Neural cell (in vitro differentiated cells): ENCODE measurements at regions not wholly inside any gene's neighbourhood (a gene's known extent, or its start where the extent isn't known, plus 50 kb on each side); places are given as distances from the start of the nearest gene placed in this dataset.

Experiments used
- H2AFZ ChIP-seq: fragments of 200-600, 300-800 bp; sonication (generic), shearing (Covaris generic); 2 replicates; pipeline ENCODE4 v1.6.0; 2014; ENCODE audit warnings: low read depth, mild to moderate bottlenecking, antibody characterized with exemption, low read length, moderate library complexity
- H3F3A ChIP-seq: fragments of 200-600 bp; shearing (Covaris generic); 2 replicates; pipeline ENCODE4 v1.6.1; 2016; ENCODE audit warnings: mild to moderate bottlenecking, moderate library complexity, mixed read lengths, antibody characterized with exemption, low read length; ENCODE audit not compliant: insufficient read depth, poor library complexity, severe bottlenecking
- H3K27ac ChIP-seq: fragments of 200-600, 300-800 bp; sonication (generic), shearing (Covaris generic); 2 replicates; pipeline ENCODE4 v1.5.1; 2014; ENCODE audit warnings: mild to moderate bottlenecking, low read length, moderate library complexity
- H3K27me3 ChIP-seq: fragments of 300-800, 200-600 bp; sonication (generic), shearing (Covaris generic); 2 replicates; pipeline ENCODE4 v1.6.0; 2014; ENCODE audit warnings: mild to moderate bottlenecking, low read depth, low read length, moderate library complexity; ENCODE audit not compliant: insufficient read depth
- H3K36me3 ChIP-seq: fragments of 300-800, 200-600 bp; sonication (generic), shearing (Covaris generic); 2 replicates; pipeline ENCODE4 v1.5.1; 2014; ENCODE audit warnings: mild to moderate bottlenecking, antibody characterized with exemption, low read length, moderate library complexity; ENCODE audit not compliant: insufficient read depth
- H3K4me2 ChIP-seq: fragments of 300-800, 200-600 bp; sonication (generic), shearing (Covaris generic); 2 replicates; pipeline ENCODE4 v1.6.0; 2014; ENCODE audit warnings: mild to moderate bottlenecking, low read length
- H3K4me3 ChIP-seq: fragments of 300-800, 200-600 bp; sonication (generic), shearing (Covaris generic); 2 replicates; pipeline ENCODE4 v1.5.1; 2014; ENCODE audit warnings: mild to moderate bottlenecking, low read length, moderate library complexity
- H3K79me2 ChIP-seq: fragments of 200-600 bp; shearing (Covaris generic); replicated peaks from 2 replicates; pipeline ENCODE4 v1.6.0; 2014; ENCODE audit warnings: mild to moderate bottlenecking, low read length, moderate library complexity; ENCODE audit not compliant: insufficient read depth
- H3K9ac ChIP-seq: fragments of 300-800, 200-600 bp; sonication (generic), shearing (Covaris generic); 2 replicates; pipeline ENCODE4 v1.6.1; 2016; ENCODE audit warnings: mild to moderate bottlenecking, low read length, mixed read lengths
- H3K9me2 ChIP-seq: fragments of 200-600 bp; shearing (Covaris generic); 2 replicates; pipeline ENCODE4 v1.6.1; 2016; ENCODE audit warnings: mild to moderate bottlenecking, low read length, mixed read lengths; ENCODE audit not compliant: insufficient read depth
- H3K9me3 ChIP-seq: fragments of 200-600, 300-800 bp; sonication (generic), shearing (Covaris generic); 2 replicates; pipeline ENCODE4 v1.6.1; 2016; ENCODE audit warnings: mild to moderate bottlenecking, mixed run types, low read length, moderate library complexity, mixed read lengths
- H4K20me1 ChIP-seq: fragments of 200-600 bp; shearing (Covaris generic); 2 replicates; pipeline ENCODE4 v1.6.1; 2016; ENCODE audit warnings: mild to moderate bottlenecking, mixed run types; ENCODE audit not compliant: insufficient read depth
- CTCF ChIP-seq: fragments of 450-650 bp; IDR thresholded peaks from 2 replicates; pipeline ENCODE4 v1.5.1; 2014; ENCODE audit warnings: antibody characterized with exemption, mild to moderate bottlenecking, moderate library complexity; ENCODE audit not compliant: poor library complexity, severe bottlenecking
- EP300 ChIP-seq: fragments of 450-650 bp; conservative IDR thresholded peaks from 2 replicates; pipeline ENCODE4 v1.6.1; 2014; ENCODE audit warnings: antibody characterized with exemption, mild to moderate bottlenecking, moderate library complexity; ENCODE audit not compliant: poor library complexity, severe bottlenecking
- EZH2 ChIP-seq: fragments of 200-600, 300-800 bp; shearing (Covaris generic), sonication (generic); IDR thresholded peaks from 2 replicates; pipeline ENCODE4 v1.6.1; 2014; ENCODE audit warnings: antibody characterized with exemption, low read length, borderline replicate concordance, mild to moderate bottlenecking; ENCODE audit not compliant: insufficient read depth, poor library complexity, severe bottlenecking
- MXI1 ChIP-seq: fragments of 450-650 bp; conservative IDR thresholded peaks from 2 replicates; pipeline ENCODE4 v1.6.1; 2014; ENCODE audit warnings: antibody characterized with exemption, mild to moderate bottlenecking; ENCODE audit not compliant: poor library complexity, severe bottlenecking
- POLR2AphosphoS5 ChIP-seq: IDR thresholded peaks from 2 replicates; pipeline ENCODE4 v1.6.1; 2012
- RAD21 ChIP-seq: fragments of 450-650 bp; conservative IDR thresholded peaks from 2 replicates; pipeline ENCODE4 v1.6.1; 2014; ENCODE audit warnings: antibody characterized with exemption, mild to moderate bottlenecking, moderate library complexity
- SMC3 ChIP-seq: fragments of 450-650 bp; conservative IDR thresholded peaks from 2 replicates; pipeline ENCODE4 v1.6.1; 2014; ENCODE audit warnings: antibody characterized with exemption, mild to moderate bottlenecking, moderate library complexity; ENCODE audit not compliant: poor library complexity
- TAF1 ChIP-seq: IDR thresholded peaks from 2 replicates; pipeline ENCODE4 v1.6.1; 2012; ENCODE audit warnings: low read depth
- TF ChIP-seq, protein P1 (sequence below): IDR thresholded peaks from 2 replicates; pipeline ENCODE4 v1.6.1; 2012; ENCODE audit warnings: borderline replicate concordance

DNA sequence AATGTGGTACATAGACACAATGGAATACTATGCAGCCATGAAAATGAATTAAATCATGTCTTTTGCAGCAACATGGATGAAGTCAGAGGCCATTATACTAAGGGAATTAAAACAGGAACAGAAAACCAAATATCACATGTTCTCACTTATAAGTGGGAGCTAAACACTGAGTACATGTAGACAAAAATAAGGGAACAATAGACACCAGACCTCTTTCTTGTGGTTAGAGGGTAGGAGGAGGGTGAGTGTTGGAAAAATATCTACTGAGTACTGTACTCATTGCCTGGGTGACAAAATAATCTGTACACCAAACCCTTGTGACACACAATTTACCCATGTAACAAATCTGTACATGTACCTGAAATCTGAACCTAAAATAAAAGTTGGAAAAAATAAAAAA is 59.1 kb upstream of the ANO5 start:
- H3K9ac ChIP-seq = no peak overlapping the region
- H3K27ac ChIP-seq = no peak overlapping the region
- no peaks in the 10 kb centered on the region for H3K79me2 ChIP-seq
- H2AFZ ChIP-seq = no peak overlapping the region
- H3K9me3 ChIP-seq = no peaks in the 10 kb centered on the region
- no peak overlapping the region for H3K4me2 ChIP-seq
- H3F3A ChIP-seq = no peaks in the 10 kb centered on the region
- no peaks in the 10 kb centered on the region for H4K20me1 ChIP-seq
- TF ChIP-seq POLR2AphosphoS5 = no peak
- TF ChIP-seq EP300 = no peak
- TF ChIP-seq CTCF = no peak
- no peak for TF ChIP-seq SMC3
- TF ChIP-seq EZH2 = no peak
- TF ChIP-seq, protein P1, sequence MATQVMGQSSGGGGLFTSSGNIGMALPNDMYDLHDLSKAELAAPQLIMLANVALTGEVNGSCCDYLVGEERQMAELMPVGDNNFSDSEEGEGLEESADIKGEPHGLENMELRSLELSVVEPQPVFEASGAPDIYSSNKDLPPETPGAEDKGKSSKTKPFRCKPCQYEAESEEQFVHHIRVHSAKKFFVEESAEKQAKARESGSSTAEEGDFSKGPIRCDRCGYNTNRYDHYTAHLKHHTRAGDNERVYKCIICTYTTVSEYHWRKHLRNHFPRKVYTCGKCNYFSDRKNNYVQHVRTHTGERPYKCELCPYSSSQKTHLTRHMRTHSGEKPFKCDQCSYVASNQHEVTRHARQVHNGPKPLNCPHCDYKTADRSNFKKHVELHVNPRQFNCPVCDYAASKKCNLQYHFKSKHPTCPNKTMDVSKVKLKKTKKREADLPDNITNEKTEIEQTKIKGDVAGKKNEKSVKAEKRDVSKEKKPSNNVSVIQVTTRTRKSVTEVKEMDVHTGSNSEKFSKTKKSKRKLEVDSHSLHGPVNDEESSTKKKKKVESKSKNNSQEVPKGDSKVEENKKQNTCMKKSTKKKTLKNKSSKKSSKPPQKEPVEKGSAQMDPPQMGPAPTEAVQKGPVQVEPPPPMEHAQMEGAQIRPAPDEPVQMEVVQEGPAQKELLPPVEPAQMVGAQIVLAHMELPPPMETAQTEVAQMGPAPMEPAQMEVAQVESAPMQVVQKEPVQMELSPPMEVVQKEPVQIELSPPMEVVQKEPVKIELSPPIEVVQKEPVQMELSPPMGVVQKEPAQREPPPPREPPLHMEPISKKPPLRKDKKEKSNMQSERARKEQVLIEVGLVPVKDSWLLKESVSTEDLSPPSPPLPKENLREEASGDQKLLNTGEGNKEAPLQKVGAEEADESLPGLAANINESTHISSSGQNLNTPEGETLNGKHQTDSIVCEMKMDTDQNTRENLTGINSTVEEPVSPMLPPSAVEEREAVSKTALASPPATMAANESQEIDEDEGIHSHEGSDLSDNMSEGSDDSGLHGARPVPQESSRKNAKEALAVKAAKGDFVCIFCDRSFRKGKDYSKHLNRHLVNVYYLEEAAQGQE = no peak
- no peak for TF ChIP-seq TAF1
- no peak for TF ChIP-seq MXI1
- TF ChIP-seq RAD21 = no peak
- no peaks in the 10 kb centered on the region for H3K36me3 ChIP-seq
- no peaks in the 10 kb centered on the region for H3K27me3 ChIP-seq
- no peaks in the 10 kb centered on the region for H3K9me2 ChIP-seq
- no peak overlapping the region for H3K4me3 ChIP-seq

GRCh38 chr11:22138264-22138663 is 54.6 kb upstream of the ANO5 start:
- Histone ChIP-seq H3K4me3 (no peak overlapping the region), H3K79me2 (no peaks in the 10 kb centered on the region), H3K27me3 (no peaks in the 10 kb centered on the region), H3K9me3 (no peaks in the 10 kb centered on the region), H3K36me3 (no peaks in the 10 kb centered on the region), H3K4me2 (no peak overlapping the region), H3K9me2 (no peaks in the 10 kb centered on the region), H2AFZ (no peak overlapping the region), H3K27ac (peak overlapping the region; percentile 46), H3K9ac (no peak overlapping the region), H3F3A (no peaks in the 10 kb centered on the region), H4K20me1 (no peaks in the 10 kb centered on the region)
- TF ChIP-seq SMC3 = no peak
- no peak for TF ChIP-seq RAD21
- TF ChIP-seq EZH2 = no peak
- no peak for TF ChIP-seq MXI1
- no peak for TF ChIP-seq CTCF
- no peak for TF ChIP-seq TAF1
- TF ChIP-seq POLR2AphosphoS5 = peak; percentile 64
- TF ChIP-seq EP300 = peak; percentile 69
- TF ChIP-seq, protein P1 = no peak
